ENCODE measurements at regions not wholly inside any gene's neighbourhood (a gene's known extent, or its start where the extent isn't known, plus 50 kb on each side); places are given as distances from the start of the nearest gene placed in this dataset.
"Not testable (repeated sequence)": the region's sequence is repeated elsewhere in the genome, so short reads cannot be mapped to it uniquely, and the experiment has no call there.

- DNase-seq (ENCODE audit: low read depth, low spot score), result not testable (repeated sequence)
Observed at GRCh38 chr6:60384614-60385013, 1901.4 kb downstream of the KHDRBS2 start.

- not testable (repeated sequence) for DNase-seq (ENCODE audit: low read depth, low spot score)
Observed at GRCh38 chr6:60382771-60383170, 1903.3 kb downstream of the KHDRBS2 start.

- not testable (repeated sequence) for DNase-seq (ENCODE audit: low read depth, low spot score)
Observed at GRCh38 chr6:60374078-60374477, 1911.9 kb downstream of the KHDRBS2 start.

- not testable (repeated sequence) for DNase-seq (ENCODE audit: low read depth, low spot score)
Observed at GRCh38 chr6:60367800-60368199, 1918.2 kb downstream of the KHDRBS2 start.

GRCh38 chr6:60365901-60366300 lies 1920.1 kb downstream of the KHDRBS2 start:
- not testable (repeated sequence) for DNase-seq (ENCODE audit: low read depth, low spot score)

GRCh38 chr6:60342411-60343008 lies 1943.5 kb downstream of the KHDRBS2 start:
- DNase-seq (ENCODE audit: low read depth, low spot score), result not testable (repeated sequence)

GRCh38 chr6:60338328-60339071 lies 1947.5 kb downstream of the KHDRBS2 start:
- DNase-seq (ENCODE audit: low read depth, low spot score), result not testable (repeated sequence)

- DNase-seq (ENCODE audit: low read depth, low spot score), result not testable (repeated sequence)
Observed at GRCh38 chr6:60335124-60335523, 1950.9 kb downstream of the KHDRBS2 start.

- DNase-seq (ENCODE audit: low read depth, low spot score), result not testable (repeated sequence)
Observed at GRCh38 chr6:60333708-60334107, 1952.3 kb downstream of the KHDRBS2 start.

GRCh38 chr6:60308939-60309338 lies 1977.1 kb downstream of the KHDRBS2 start:
- not testable (repeated sequence) for DNase-seq (ENCODE audit: low read depth, low spot score)

Measured in astrocyte of the hippocampus (primary cell).